SIG-M5 treated with dmso at 0.1 percent for 504 hours (cell line): ENCODE measurements at regions not wholly inside any gene's neighbourhood (a gene's known extent, or its start where the extent isn't known, plus 50 kb on each side); places are given as distances from the start of the nearest gene placed in this dataset.
"Not testable (repeated sequence)": the region's sequence is repeated elsewhere in the genome, so short reads cannot be mapped to it uniquely, and the experiment has no call there.

Source experiments
- DNase-seq: peaks from one replicate; lab custom pipeline; 2025; ENCODE audit not compliant: unreplicated experiment; lab: John Stamatoyannopoulos, UW

DNA sequence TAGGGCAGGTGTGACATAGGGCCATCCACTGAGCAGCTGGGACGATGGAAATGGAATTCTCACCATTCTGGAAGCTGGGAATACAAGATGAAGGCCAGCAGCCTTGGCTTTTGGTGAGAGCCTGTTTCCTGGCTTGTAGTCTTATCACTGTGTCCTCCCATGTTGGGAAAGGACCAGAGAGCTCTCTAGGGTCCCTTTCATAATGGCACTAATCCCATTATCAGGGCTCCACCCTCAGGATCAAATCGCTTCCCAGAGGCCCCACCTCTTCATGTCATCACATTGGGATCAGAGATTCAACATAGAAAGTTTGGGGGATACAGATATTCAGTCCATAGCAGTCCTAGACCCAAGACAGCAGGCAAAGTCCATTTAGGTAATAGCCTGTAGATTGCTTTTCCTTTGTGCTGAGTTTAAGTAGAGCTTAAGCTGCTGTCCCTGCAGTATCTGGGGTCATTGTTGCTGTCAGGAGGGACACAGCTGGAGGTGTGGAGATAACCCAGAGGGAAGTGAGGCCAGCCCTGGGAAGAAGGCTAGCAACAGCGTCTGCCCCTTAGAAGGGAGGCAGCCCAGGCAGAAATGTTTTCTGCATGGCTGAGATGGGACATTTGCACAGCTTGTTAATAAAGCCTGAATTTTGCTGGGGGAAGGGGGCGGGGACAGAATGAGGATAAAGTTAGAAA, 136.5 kb upstream of the GPR12 start:
- no peak for DNase-seq

DNA sequence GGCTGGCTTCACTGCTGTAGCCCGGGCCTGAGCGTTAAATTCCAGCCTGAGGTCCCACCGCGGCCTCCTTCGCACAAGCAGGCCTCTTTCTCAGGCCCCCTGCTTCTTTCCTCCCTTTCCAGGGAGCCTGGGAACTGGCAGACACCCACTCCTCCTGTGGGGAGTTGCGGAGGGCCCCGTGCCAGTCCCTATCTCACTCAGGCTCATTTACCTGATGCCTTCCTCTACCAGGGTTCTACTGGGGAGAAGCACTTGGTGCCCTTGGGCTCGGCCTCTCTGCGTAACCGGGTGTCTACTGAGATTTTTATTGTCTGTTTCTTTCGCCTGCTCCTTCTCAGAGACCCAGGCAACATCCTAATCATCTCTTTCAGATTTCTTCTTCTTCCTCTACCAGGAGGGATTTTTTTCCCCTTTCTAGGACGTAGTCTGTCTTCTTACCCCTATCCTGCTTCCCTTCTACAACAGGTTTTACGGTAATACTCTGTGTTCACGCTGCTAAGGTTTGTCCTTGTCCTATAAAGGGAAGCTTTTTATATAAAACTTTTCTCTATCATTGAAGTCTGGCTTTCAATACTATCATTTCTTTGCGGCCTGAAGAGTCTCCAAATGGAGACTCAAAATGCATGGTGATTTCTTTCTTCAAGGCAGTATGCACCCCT, 135.4 kb upstream of the GPR12 start:
- DNase-seq, result no peak

DNA sequence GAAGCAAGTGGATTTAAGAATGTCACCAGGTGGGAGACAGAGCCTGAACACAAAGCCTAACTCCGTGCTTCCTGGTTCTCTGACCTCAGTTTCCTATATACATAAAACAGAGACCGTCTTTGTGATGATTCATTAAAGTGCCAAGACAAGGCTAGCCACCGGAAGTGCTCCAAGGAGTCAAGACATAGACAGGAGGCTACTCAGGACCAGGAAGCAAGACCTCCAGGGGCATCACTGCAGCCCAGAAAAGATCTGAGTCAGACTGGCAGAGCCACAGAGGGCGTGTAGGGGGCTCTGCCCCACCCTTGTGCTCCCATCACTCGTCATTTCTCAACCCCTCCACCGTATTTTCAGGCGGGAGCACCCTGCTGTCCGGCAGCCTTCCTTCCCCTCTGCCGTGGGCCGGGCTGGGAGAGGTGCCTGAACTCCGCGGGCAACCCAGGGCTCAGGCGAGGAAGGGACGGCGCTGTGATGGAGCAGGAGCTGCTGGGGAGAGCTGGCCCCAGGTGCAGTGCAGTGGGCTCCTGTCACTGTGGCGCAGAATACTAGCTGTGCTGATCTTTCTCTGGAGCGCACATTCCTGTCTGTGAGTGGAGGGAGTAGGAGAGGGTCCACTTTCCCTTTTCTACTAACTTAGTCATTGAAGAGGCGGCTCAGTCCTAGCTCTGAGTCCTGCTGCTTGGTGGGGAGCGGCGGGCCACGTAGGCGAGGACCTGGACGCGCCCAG, 134.7 kb upstream of the GPR12 start:
- no peak for DNase-seq

DNA sequence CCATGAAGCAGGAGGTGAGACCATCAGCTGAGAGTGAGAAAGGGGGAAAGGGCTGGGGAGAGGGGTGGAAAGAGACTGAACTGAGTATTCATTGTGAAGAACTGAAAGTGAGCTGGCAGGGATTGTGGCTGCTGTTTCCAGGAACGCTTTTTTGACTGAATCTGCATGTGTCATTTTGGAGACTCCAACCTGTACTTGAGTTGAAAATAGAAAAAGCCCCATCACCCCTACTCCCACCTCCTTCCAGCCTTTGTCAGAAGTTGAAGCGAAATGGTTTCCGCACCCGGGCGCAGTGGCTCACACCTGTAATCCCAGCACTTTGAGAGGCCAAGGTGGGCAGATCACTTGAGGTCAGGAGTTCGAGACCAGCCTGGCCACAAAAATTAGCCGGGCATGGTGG, 128.0 kb upstream of the GPR12 start:
- DNase-seq, result no peak

DNA sequence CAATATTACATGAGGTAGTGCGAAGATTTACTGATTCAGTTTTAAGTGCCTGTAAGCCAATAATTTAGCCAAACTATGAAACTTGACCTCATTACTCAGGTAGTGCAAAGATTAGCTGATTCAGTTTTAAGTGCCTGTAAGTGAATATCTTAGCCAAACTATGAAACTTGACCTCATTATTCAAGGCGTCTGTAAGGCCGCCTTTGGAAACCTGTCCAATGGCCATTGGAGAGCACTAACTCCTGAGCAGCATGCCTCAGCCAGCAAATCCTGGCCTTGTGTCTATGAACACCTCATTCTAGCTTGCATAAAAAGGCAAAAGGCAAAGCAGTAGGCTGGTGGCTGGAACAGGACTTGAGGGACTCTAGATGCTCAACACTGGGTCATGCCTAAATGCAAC, 127.0 kb upstream of the GPR12 start:
- DNase-seq, result no peak

DNA sequence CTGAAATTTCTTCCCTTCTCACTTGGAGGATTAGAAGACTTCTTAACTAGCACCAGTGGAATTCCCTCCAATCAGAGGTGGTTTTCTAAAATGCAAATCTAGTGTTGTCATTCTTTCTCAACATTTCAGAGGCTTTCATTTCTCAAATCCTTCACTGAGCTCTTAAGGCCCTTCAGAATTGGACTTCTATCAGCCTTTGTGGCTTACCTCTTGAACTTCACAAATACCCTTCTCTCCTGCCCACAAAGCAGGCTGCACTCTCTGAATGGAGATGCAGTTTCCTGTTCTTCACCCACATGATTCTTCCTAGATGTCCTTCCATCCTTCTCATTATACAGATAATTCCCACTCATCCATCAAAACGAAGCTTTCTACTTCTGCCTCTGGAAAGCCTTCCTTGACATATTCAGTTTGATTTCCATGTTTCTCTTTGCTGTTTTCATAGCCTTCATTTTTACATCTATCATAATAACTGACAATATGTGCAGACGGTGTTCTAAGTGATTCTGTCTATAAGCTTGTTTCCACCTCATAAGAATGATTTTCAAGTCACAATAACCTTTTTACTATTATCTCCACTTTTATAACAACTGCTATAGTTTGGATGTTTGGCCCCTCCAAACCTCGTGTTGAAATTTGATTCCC, 123.1 kb upstream of the GPR12 start:
- no peak for DNase-seq

DNA sequence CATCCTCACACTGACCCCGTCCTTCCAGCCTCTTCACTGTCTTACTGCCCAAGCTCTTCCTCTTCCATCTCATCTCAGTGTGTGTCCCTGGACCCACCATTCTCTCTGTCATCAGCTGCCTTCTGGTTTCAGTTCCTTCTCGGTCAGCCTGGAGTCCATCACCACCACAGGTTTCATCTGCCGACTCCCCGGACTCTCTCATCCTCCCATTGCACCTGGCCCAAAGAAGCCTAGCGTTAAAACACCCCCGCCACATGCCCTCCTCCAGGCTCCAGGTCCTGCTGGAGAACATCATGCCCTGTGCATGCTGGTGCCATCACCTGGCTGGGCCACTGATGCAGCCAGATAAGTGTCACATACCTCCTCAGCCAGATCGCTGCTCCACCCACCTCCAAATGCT, 122.1 kb upstream of the GPR12 start:
- peak; percentile 2 for DNase-seq

DNA sequence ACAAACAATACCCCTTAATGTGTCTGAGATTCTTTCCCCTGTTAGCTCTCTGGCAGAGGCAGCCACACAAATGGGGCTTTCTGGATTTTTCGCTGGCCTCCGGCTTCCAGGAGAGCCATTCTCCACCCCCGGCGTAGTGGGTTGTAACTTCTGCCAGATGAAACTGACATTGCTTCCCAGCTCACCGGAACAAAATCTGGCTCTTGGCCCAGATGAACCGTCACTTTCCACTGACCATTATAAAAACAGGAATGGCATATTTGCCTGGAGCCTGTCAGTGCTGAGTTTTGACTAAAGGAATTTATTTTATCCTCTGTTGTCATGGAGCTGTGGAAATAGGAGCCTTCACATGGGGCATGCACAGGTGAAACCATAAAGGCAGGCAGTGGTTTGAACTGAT, 120.6 kb upstream of the GPR12 start:
- DNase-seq, result peak; percentile 41

DNA sequence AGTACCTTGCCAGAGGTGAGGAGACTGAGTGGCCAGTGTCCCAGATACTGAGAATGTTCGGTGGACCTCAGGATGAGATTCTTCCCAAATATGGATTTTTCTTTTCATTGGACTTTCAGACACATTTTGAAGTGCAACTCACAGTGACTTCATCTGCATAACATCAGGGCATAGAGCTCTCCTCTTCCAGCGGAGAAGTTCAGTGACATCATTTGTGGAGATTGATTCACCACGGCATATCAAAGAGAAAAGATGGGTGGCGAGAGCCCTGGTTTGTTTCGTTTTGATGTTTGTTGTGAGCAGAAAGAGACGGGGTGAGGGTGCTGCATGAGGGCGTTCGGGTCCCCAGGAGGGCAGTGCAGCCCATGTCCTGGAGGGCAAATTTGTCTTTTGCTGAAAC, 120.1 kb upstream of the GPR12 start:
- DNase-seq, result no peak

DNA sequence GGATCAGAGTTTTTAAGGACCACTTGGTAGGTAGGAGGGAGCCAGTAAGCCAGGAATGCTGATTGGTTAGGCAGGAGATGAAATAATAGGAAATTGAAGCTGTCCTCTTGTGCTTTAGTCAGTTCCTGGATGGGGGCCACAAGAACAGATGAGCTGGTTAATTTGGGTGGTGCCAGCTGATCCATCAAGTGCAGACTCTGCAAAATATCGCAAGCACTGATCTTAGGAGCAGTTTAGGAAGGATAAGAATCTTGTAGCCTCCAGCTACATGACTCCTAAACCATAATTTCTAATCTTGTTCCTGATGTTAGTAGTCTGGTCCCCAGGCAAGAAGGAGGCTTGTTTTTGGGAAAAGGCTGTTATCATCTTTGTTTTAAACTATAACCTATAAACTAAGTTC, 117.9 kb upstream of the GPR12 start:
- no peak for DNase-seq

DNA sequence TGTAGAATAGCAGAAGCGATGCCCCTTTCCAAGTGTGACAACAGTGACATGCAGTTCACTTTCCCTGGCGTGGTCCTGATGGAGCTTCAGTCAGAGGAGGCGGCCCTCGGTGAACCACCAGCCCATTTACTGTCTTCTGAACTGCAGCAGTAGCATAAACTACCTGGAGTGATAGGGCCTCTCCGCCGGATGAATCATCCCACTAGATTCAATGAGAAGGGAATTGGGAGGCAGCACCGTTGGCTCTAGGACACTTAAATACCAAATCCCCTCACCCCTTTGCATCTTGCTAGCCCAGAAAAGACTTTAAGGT, 112.8 kb upstream of the GPR12 start:
- DNase-seq, result no peak

DNA sequence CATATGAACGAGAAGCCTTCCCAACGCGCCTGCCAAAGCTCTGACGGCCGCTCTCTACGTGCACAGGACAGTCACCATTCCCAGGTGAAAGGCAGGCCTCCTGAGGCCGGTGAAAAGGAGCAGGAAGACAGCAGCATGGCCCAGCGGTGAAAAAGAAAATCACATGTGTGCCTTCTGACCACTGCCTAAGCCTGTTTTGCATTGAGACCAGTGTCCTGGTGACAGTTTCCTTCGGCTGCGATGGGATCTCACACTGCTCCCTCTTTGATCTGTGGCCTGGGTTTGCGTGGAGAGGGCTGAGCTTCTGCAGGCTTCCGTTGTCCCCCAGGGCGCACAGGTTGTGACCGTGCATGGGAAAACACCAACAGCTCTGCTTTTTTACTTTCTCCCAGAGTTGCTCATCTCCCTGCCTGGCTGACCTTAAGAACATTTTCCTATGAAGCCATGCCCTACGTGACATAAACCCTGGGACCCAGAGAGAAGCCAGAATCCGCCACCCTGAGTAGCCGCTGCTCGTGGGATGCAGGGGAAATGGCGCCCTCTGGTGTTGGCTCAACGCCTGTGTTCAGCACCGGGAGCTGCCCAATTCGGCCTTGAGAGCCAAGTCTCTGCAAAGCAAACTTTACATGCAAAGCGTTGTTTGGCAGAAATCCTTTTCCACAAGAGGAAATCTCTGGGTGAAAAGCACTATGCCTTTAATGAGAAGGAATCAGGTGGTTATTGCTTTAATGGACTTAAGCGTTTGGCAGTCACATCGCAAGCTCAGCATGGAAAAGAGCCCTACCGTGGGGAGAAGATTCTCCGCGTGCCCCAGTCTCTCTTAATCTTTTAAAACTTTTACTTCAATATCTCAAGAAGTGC, 112.2 kb upstream of the GPR12 start:
- peak; percentile 63 for DNase-seq

DNA sequence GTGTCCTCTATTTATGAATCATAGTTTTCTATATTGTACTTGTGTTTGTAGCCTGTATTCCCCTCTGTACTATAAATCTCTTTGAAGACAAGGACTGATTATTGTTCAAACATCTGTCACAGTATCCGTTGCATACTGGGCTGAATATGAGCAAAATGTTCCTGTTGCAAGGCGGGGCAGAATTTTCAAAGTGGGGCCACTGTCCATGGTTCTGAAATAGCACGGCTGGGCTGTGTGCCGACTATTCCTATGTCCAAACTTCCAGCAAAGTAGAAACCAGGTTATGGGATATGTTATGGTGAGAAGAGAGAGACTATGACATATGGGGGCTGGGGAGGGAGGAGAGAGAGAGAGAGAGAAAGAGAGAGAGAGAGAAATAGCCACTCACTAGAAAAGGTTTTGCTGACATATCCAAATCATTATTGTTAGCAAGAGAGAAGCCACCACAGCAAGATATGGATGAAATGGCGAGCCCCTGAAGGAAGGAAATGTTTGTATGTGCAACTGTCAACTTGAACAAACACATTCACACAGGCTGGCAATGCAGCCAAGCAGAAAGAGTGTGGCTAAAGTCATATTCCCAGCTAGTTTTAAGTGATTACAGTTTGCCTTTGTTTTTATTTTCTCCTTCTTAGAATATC, 107.0 kb upstream of the GPR12 start:
- peak; percentile 8 for DNase-seq

DNA sequence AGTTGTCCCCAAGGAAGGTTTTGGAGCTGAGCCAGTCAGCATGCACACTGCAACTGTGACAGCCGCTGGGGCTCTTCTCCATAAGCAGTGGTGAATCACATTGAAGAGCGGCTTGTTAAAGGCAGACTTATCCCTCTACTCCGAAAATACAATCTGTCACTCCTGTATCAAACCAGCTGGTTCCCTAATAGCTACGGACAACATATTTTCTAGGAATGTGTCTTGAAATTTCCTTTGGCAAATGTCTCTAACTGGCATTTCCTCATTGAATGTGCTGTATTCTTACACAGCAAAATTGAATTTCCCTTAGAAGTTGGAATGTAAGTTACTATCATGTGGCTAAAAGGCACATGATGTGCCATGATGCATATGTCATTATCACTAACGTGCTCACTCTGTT, 104.0 kb upstream of the GPR12 start:
- no peak for DNase-seq

DNA sequence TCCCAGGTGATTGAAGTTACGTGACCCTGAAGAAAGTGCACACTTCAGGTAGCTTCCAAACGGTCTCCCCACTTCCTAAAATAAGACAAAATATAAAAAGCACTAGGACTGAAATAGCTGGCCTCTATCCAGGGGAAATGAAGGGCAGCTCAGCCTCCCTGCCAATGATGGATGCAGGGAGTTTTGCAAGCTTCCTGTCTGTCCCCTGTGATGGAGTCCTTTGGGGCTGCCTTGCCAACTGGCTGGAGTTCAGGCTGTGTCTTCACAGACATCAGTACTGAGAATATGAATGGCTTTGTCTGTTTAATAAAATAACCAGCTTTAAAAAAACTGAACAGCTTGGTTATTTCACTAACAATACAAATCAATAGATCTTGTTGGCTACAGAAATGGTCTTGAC, 101.4 kb upstream of the GPR12 start:
- no peak for DNase-seq

DNA sequence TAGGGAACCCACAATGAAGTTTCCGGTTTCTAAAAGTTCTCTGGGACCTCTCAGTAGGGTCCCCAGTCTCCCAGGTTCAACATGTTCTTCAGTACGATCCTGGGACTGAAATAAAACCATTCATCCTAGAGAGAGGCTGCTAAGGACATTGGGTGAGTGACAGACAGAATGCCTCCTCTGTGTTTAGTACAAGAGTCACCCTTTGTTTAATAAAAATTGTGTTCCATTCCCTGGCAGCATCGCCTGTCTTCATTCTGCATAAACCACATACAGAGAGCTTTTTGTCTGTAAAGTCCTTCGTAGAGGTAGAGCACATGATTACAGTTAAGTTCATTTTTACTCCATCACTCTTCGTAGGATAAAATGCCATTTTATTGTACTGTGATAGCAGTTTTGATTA, 95.3 kb upstream of the GPR12 start:
- no peak for DNase-seq

DNA sequence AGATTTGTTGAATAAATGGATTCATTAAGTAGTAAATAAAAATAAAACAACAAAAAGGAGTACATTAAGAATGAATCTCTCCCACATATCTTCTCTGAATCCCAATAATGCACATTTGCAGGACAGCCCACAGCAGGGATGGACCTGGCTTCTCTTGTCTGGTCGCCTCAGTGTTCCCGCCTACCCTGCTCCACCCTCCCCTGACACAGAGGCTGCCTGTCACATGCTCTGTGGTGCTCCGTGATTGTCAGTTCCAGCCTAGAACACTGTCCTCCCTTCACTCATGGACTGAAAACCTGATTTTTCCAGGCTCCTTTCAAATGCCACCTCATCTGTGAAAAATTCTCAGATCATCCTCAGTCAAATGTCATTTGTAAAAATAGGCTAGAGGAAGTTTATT, 94.5 kb upstream of the GPR12 start:
- no peak for DNase-seq

DNA sequence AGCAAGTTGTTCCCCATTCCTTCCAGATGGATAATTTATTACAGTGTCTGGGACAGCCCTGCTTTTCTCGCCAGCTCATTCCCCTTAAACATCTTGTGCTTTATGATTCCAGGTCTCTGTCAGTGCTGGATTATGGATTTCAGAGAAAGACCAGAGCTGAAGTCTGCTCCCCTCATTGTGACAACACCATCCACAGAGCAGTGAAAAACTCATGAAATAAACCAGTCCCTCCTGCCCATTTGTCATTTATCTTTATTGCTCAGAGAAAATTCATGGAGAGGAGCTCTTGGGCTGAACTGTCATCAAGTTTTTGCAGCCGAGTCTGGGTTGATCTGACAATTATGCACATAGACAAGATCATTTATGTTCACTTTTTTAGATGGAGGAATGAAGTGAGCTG, 92.7 kb upstream of the GPR12 start:
- no peak for DNase-seq

DNA sequence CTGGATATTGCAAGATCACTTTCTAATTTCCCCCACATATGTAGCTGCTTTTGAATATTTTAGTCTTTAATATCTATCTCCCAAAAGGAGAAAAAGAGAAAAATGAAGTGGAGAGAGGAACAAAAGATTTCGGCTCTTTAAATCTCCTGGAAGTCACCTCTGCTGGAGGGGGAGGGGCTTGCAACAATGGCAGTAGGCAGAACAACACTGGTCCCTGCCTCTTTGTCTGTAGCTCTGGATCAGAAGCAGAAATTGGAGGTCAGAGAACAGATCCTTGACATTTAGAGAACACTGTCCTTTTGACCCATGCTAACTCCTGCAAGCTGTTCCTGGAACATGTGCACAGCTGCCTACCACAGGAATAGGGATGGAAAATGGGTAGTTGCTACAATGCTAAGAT, 86.7 kb upstream of the GPR12 start:
- no peak for DNase-seq

DNA sequence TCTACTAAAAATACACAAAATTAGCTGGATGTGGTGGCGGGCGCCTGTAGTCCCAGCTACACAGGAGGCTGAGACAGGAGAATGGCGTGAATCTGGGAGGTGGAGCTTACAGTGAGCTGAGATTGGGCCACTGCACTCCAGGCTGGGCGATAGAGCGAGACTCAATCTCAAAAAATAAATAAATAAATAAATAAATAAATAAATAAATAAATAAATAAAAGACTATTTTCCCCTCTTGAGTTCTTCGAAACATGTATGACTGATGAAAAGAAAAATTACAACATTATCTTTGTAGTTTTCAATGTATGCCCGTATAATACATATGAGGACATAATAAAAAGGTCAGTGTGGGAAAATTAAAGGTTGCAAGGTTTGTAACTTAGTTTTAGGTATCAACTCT, 84.5 kb upstream of the GPR12 start:
- DNase-seq, result not testable (repeated sequence)

DNA sequence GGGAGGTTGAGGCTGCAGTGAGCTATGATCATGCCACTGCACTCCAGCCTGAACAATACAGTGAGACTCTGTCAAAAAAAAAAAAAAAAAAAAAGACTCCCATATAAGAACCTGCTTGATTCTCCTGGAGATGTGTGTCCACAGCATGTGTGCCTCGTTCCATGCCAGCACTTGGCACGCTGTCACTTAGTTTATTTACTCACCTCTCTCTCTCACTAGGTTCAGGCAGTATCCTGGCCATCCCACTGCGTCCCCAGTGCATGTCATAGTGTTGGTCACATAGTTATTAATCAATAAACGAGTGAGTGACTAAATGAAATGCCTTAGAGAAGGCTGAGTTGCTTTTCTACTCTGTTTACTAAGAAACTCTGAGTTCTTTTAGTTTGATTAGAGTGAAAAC, 79.1 kb upstream of the GPR12 start:
- DNase-seq, result no peak
